Esophagus squamous epithelium (tissue), 4 donors: ENCODE measurements at regions not wholly inside any gene's neighbourhood (a gene's known extent, or its start where the extent isn't known, plus 50 kb on each side); places are given as distances from the start of the nearest gene placed in this dataset.

Experiments
- POLR2A ChIP-seq, 4 donors: fragments of 450-650 bp; IDR thresholded peaks; one replicate each; pipeline ENCODE4 v1.6.1; 2017; ENCODE audit warnings: antibody characterized with exemption in 4 of 4, mild to moderate bottlenecking in 4 of 4, moderate library complexity in 3 of 4
- TF ChIP-seq, protein P1 (sequence below), 6 experiments: fragments of 450-650 bp in 4 of 6; fragments of 200-600 bp in 2 of 6; sonication (generic) in 2 of 6; IDR thresholded peaks; one replicate each; pipeline ENCODE4 v1.5.1; 2016 to 2019; ENCODE audit warnings: antibody characterized with exemption in 6 of 6, mild to moderate bottlenecking in 4 of 6, moderate library complexity in 4 of 6

DNA sequence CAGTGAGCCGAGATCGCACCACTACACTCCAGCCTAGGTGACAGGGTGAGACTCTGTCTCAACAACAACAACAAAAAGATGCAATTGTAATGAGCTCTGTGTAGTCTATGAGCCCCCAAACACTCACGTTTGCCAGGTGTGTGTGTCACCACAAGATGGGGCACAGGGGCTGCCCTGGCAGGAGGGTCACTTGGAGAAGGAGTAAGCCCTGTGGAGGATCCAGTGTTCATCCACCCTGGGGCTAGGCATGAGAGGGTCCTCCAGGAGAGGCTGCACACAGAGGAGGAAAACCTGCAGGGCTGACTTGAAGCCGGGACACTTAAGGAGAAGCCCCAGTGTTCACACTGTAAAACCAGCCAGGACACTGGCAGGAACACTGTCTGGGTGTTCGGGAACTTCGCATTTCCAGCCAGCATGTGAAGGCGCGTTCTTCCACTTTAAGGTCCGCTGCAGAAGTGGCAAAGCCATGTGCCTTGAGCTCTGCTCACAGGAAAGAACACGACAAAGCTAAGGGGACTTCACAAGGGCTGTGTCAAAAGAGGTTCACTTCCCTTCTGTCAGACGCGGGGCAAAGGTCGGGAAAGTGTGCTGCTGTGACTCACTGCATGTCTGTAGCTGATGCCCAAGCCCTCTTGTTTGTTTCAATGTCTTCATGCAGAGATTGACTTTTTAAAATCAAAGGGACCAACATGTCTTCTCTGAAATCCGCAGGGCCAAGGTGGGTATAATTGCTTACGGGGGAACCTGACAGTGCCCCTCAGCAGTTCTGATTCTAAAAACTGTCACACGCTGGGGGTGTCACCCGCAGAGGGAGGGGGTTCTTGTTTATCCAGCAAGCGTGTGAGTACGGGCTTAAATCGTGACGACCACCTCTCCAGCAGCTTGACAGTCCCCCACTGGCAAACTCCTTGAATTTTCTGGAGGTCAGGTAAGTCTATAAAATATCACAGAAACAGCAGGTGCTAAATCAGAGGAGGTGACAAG is 102.8 kb downstream of the RIPK4 start:
- TF ChIP-seq, protein P1, sequence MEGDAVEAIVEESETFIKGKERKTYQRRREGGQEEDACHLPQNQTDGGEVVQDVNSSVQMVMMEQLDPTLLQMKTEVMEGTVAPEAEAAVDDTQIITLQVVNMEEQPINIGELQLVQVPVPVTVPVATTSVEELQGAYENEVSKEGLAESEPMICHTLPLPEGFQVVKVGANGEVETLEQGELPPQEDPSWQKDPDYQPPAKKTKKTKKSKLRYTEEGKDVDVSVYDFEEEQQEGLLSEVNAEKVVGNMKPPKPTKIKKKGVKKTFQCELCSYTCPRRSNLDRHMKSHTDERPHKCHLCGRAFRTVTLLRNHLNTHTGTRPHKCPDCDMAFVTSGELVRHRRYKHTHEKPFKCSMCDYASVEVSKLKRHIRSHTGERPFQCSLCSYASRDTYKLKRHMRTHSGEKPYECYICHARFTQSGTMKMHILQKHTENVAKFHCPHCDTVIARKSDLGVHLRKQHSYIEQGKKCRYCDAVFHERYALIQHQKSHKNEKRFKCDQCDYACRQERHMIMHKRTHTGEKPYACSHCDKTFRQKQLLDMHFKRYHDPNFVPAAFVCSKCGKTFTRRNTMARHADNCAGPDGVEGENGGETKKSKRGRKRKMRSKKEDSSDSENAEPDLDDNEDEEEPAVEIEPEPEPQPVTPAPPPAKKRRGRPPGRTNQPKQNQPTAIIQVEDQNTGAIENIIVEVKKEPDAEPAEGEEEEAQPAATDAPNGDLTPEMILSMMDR (IDR thresholded peaks at IDR 0.05): no peak
- no peak for TF ChIP-seq POLR2A (IDR thresholded peaks at IDR 0.05)
